ENCODE measurements at regions not wholly inside any gene's neighbourhood (a gene's known extent, or its start where the extent isn't known, plus 50 kb on each side); places are given as distances from the start of the nearest gene placed in this dataset.

- DNase-seq (ENCODE audit: low read depth in 4 of 4, low spot score in 3 of 4): no peak
These were observed 207.4 kb downstream of the ADAM29 start for GRCh38 chr4:175125410-175126068.

- DNase-seq (ENCODE audit: low read depth in 4 of 4, low spot score in 3 of 4): no peak
These were observed 209.2 kb downstream of the ADAM29 start for GRCh38 chr4:175127314-175127713.

- DNase-seq (ENCODE audit: low read depth in 4 of 4, low spot score in 3 of 4): no peak
These were observed 211.6 kb downstream of the ADAM29 start for GRCh38 chr4:175129797-175130196.

- no peak for DNase-seq (ENCODE audit: low read depth in 4 of 4, low spot score in 3 of 4)
These were observed 221.0 kb downstream of the ADAM29 start for GRCh38 chr4:175139205-175139604.

- no peak for DNase-seq (ENCODE audit: low read depth in 4 of 4, low spot score in 3 of 4)
These were observed 225.0 kb downstream of the ADAM29 start for GRCh38 chr4:175143116-175143515.

- no peak for DNase-seq (ENCODE audit: low read depth in 4 of 4, low spot score in 3 of 4)
These were observed 228.6 kb downstream of the ADAM29 start for GRCh38 chr4:175146799-175147198.

GRCh38 chr4:175147233-175147632, 229.1 kb downstream of the ADAM29 start:
- DNase-seq (ENCODE audit: low read depth in 4 of 4, low spot score in 3 of 4): no peak

GRCh38 chr4:175166020-175166419, 247.9 kb downstream of the ADAM29 start:
- no peak for DNase-seq (ENCODE audit: low read depth in 4 of 4, low spot score in 3 of 4)

- no peak for DNase-seq (ENCODE audit: low read depth in 4 of 4, low spot score in 3 of 4)
These were observed 258.6 kb downstream of the ADAM29 start for GRCh38 chr4:175176710-175177109.

GRCh38 chr4:175190654-175191053, 272.5 kb downstream of the ADAM29 start:
- DNase-seq (ENCODE audit: low read depth in 4 of 4, low spot score in 3 of 4): no peak

GRCh38 chr4:175198056-175198455, 279.9 kb downstream of the ADAM29 start:
- DNase-seq (ENCODE audit: low read depth in 4 of 4, low spot score in 3 of 4): no peak

GRCh38 chr4:175215208-175215607, 297.1 kb downstream of the ADAM29 start:
- DNase-seq (ENCODE audit: low read depth in 4 of 4, low spot score in 3 of 4): no peak

- DNase-seq (ENCODE audit: low read depth in 4 of 4, low spot score in 3 of 4): no peak
These were observed 297.5 kb downstream of the ADAM29 start for GRCh38 chr4:175215657-175216056.

GRCh38 chr4:175229154-175229553, 311.0 kb downstream of the ADAM29 start:
- DNase-seq (ENCODE audit: low read depth in 4 of 4, low spot score in 3 of 4): no peak

GRCh38 chr4:175234162-175234561, 316.0 kb downstream of the ADAM29 start:
- no peak for DNase-seq (ENCODE audit: low read depth in 4 of 4, low spot score in 3 of 4)

GRCh38 chr4:175238827-175239517, 320.8 kb downstream of the ADAM29 start:
- DNase-seq (ENCODE audit: low read depth in 4 of 4, low spot score in 3 of 4): no peak

- DNase-seq (ENCODE audit: low read depth in 4 of 4, low spot score in 3 of 4): no peak
These were observed 328.8 kb downstream of the ADAM29 start for GRCh38 chr4:175246941-175247340.

- DNase-seq (ENCODE audit: low read depth in 4 of 4, low spot score in 3 of 4): no peak
These were observed 334.5 kb downstream of the ADAM29 start for GRCh38 chr4:175252642-175253041.

GRCh38 chr4:175253184-175253902, 335.2 kb downstream of the ADAM29 start:
- no peak for DNase-seq (ENCODE audit: low read depth in 4 of 4, low spot score in 3 of 4)

GRCh38 chr4:175263537-175263936, 345.4 kb downstream of the ADAM29 start:
- DNase-seq (ENCODE audit: low read depth in 4 of 4, low spot score in 3 of 4): no peak

- no peak for DNase-seq (ENCODE audit: low read depth in 4 of 4, low spot score in 3 of 4)
These were observed 353.0 kb downstream of the ADAM29 start for GRCh38 chr4:175271010-175271630.

Data from left renal pelvis (tissue), 4 donors.